PC-3 (cell line): ENCODE measurements at regions not wholly inside any gene's neighbourhood (a gene's known extent, or its start where the extent isn't known, plus 50 kb on each side); places are given as distances from the start of the nearest gene placed in this dataset.

ENCODE experiments used
- CTCF ChIP-seq: fragments of 300-600 bp; sonication (generic); conservative IDR thresholded peaks from 2 replicates; pipeline ENCODE4 v1.5.1; 2017; ENCODE audit warnings: antibody characterized with exemption, low read depth, mild to moderate bottlenecking, low read length
- EZH2phosphoT487 ChIP-seq: fragments of 300-600 bp; sonication (generic); IDR thresholded peaks from 2 replicates; pipeline ENCODE4 v1.6.1; 2018; ENCODE audit warnings: mild to moderate bottlenecking, antibody characterized with exemption, low read length, borderline replicate concordance

- TF ChIP-seq CTCF: no peak
- no peak for TF ChIP-seq EZH2phosphoT487
These were observed 392.3 kb downstream of the CENPC start for GRCh38 chr4:67152976-67153375.
